ENCODE measurements at regions not wholly inside any gene's neighbourhood (a gene's known extent, or its start where the extent isn't known, plus 50 kb on each side); places are given as distances from the start of the nearest gene placed in this dataset.

GRCh38 chr20:57060407-57061050 is 205.9 kb downstream of the BMP7 start:
- no peak for TF ChIP-seq CTCF (IDR thresholded peaks at IDR 0.05; ENCODE audit: low read depth, low read length)
- no peak for TF ChIP-seq EZH2phosphoT487 (IDR thresholded peaks at IDR 0.05; ENCODE audit: low read depth)
